ELR (cell line): ENCODE measurements at regions not wholly inside any gene's neighbourhood (a gene's known extent, or its start where the extent isn't known, plus 50 kb on each side); places are given as distances from the start of the nearest gene placed in this dataset.

Experiments used
- DNase-seq: peaks from one replicate; pipeline ENCODE4 v3.0.0-alpha.2; 2015; ENCODE audit warnings: low read depth

DNA sequence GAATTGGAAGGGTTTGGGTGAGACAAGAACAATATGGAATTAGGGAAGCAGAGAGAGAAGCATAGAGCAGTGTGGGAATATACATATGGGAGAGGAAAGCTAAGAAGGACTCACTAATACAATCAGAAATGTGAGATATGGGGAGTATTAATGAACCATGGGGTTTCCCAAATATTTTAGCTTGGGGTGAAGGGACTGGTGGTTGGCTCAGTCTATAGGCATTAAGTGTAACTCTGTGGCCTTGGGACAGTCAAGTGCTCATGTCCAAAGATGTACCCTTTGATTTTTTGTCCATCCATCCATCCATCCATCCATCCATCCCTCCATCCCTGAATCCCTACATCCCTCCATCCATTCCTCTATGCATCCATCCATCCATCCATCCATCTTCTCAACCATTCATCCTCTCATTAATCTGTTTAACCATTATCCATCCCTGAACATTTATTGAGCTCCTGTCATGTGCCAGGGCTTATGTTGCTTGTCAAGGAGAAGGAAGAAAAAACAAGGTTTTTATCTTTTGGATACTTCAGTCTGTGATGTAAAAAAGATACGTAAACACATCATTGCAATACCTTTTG is 263.4 kb upstream of the CHD6 start:
- DNase-seq: no peak

DNA sequence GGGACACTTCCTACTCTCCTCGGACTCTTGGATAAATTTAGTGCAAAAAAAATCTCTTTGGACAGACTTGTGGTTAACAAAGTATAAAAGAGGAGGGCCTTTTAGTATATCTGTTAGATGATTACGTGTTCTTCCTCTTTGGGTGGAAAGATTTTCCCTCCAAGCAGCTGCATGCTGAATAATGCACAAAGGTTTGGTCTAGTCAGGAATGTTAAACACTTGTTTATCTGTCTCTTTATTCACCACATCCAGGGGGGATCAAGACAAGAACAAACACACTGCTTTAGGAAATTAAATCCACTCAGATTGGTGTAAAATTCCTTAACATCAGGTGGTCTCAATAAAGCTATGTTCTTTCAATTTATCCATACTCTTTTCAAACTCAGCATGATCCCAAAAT is 260.9 kb upstream of the CHD6 start:
- no peak for DNase-seq

DNA sequence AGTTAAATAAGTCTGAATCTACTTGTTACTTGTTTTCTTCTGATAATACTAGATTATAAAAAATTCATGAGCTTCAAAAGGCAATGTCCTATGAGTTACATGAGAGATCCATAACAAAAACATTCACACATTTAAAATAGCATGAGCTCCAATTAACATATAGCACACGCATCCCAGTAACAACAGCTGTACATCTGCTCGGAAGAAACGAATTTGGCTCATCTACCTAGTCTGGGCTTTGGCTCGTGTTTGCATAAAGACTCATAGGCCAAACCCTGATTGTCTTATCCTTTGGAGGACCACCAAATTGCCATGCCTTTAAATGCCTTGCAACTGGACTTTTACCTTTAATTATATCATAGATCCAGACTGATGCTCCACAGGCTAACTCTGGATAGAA is 259.7 kb upstream of the CHD6 start:
- DNase-seq: no peak

DNA sequence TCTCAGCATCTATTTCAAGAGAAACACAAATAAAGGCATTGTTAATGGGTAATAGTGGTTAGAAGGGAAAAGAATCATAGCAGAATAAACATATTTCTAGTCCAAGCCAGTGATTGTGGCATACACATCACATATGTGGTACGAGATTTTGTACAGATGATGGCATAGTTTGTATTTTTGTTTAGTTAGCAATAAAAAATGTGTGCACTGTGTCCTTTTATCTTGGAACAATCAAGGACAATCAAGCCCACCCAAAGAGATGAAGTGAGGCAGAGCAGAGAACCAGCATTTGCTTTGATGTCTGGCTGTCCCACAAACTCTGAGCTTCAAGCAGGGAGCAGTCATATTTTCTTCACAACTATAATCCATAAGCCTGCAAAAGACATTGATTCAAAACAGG is 256.5 kb upstream of the CHD6 start:
- no peak for DNase-seq

DNA sequence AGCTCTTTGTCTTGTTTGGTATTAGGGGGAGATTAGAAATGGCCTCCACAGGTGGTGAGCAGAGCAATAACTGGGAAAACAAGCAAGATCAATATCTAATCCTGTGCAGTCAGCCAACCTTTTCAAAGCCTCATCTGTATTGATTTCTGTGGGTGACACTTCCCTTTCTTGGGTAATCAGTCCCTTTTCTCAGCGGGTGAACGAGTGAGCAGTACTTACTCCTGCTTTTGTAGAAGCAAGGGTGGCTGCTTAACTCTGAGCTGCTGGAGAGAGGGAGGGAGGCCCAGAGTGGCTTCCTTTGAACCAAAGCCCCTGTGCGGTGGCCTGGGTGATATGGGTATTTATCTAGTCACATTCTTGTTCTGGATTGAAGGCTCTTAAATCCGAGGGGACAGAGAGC is 254.8 kb upstream of the CHD6 start:
- DNase-seq: no peak

DNA sequence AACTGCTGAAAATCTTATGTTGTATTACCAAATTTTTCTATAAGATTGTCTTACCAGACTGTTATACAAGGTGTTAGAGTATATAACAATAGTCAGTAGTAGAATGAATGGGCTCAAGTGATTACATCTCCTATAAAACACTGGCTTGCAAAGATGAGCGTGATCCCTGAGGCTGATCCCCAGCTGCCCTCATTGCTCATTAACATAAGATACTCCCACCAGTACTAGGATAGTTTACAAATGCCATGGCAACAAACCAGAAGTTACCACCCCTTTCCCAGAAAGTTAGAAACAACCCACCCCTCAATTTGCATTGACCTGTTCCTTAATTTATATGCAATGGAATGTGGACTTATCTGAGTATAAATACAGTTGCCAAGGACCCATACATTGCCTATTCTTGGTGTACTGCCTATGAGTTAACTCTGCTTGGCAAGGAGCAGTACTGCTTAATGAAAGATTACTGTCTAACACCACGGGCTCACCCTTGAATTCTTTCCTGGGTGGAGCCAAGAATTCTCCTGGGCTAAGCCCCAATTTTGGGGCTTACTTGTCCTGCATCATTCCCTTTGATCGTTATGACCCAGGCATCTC is 252.8 kb upstream of the CHD6 start:
- no peak for DNase-seq

DNA sequence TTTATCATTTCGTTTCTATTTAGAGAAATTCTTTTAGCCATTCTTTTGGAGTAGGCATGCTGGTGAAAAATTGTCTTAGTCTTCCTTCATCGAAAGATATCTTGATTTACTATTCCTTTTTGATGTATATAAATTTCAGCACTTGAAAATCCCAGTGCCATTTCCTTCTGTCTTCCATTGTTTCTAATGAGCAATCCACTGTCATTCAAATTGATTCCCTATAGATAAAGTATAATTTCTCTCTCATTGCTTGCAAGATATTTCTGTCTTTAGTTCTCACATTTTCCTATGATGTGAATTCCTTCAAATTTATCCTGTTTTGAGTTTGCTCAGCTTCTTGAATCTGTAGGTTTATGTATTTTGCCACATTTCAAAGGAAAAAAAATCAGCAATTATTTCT is 251.1 kb upstream of the CHD6 start:
- DNase-seq: no peak

DNA sequence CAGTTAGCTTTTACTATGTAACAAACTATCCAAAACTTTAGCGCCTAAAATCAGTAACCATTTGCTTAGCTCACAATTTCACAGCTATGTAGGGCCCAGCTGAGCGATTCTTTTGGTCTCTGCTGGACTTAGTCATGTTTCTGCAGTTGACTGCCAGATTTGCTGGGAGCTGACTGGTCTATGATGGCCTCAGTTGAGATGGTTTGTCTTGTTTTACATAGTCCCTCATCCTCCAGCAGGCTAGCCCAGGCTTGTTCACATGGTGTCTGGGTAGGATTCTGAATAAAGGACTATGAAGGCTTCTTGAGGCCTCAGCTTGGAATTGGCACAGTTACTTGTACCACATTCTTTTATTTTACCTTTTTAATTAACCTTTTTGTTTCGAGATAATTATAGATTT is 247.8 kb upstream of the CHD6 start:
- DNase-seq: no peak

DNA sequence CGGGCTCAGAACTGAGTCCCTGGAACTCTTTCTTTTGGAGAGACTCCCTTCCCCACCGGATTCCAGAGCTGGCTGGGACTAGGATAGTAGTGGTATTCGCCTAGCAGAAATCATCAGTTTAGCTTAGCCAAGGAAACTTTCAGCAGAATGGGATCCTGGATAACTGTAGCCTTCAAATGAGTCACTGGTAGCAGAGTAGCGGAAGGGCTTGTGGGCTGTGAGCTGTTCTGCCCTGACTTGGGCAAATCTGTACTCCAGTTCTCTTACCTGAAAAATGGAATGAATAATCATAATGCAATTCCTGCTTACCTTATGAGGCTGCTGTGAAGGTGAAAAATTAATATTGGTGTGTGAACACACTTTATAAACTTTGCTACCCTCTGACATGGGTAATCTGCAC is 244.3 kb upstream of the CHD6 start:
- no peak for DNase-seq

DNA sequence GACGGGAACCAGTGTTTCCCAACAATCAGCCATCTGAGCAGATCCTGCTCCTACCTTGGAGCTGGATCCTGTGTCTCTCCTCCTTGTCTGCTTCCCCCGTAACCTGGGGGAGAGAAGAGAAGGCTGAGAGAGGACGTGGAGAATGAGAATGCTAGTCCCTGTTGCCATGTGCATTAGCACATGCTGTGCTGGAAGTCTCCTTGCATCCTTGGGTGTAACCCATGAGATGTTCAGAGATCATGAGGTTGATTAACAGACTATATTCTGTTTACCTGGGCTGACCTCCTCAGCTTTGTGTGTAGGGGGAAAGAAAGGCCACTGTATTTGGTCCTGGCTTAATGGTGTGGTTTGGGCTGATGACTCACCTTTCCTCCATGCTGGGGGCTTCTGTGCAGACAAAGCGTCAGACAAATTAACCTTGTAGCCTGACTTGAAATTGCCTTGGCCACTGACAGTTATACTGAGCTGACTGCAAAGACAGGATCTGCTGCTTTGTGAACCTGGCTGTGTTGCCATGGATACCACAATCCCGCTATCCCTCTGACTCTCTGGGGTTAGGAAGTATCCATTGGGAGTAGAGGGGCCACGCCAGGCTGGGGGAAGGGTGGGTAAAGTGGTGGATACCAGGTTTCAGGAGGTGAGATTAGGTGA is 243.7 kb upstream of the CHD6 start:
- no peak for DNase-seq

DNA sequence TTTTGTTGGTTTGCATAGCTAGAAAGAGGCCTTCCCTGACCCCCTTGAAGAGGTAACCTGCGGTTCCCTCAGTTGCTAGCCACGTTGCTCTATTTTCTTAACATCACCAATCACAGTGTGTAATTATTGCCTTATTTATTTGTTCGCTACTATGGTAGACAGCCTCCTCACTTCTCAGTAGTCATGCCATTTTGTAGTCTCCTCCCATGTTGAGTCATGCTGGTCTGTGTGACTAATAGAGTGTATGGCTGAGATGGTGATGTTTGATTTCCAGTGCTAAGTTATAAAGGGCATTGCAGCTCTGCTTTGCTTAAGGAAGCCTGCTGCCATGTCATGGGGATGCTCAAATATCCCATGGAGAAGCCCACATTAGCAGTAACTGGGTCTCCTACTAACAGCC is 236.6 kb upstream of the CHD6 start:
- DNase-seq: peak; percentile 23

DNA sequence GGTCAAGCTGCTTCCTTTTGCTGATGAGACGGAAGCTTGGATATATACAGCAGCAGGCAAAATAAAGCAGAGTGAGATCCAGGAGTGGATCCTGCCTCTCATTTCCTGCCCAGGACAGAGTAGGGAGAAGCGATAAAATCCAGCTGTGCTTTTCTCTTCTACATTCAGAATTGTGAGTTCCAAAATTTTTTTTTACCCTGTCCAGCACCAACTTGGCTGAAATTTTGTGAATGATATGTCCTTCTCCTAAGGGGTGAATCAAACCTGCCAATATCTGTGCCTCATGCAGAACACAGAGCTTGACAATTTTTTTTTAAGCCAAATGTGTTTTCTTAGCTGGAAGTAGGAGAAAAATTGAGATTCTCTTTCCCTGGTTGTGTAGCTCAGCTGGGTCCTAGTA is 235.6 kb upstream of the CHD6 start:
- no peak for DNase-seq

DNA sequence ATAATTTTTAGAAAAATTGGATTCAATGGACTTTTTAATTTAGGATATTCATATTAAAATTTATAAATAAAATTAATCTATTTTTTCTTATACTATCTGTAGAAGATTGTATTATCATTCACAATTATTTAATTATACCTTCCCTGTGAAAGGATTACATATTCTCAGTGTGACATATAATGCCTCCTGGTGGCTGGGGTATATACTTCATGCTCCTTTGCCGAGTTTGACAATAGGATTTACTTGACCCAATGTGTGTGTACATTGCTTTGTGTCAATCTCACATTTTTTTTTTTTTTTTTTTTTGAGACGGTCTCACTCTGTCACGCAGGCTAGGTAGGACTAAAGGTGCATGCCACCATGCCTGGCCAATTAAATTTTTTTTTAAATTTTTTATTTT is 230.0 kb upstream of the CHD6 start:
- DNase-seq: peak; percentile 2

DNA sequence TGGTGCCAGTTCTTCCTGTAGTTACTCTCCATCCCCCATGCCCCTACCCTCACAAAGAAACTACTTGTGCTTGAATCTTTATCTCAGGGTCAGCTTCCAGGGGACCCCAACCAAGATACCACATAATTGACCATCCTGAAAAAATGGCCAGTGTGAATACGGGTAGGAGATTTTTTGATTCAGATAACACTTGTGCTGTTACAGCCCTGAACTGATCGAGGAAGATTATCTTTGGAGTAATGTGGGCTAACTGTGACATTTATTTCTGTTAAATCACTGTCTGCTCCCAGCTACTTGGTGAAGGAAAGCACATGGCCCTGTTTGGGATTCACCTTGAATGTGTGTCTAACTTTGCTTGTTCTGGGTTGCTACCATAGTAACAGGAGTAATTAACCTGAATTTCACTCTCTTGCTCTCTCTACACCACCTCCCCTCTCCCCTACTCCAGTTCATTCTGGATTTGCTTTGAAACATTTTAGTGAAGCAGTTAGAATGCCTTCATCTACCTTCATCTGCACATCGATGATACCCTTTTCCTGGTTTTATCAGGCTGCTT is 219.6 kb upstream of the CHD6 start:
- DNase-seq: no peak

DNA sequence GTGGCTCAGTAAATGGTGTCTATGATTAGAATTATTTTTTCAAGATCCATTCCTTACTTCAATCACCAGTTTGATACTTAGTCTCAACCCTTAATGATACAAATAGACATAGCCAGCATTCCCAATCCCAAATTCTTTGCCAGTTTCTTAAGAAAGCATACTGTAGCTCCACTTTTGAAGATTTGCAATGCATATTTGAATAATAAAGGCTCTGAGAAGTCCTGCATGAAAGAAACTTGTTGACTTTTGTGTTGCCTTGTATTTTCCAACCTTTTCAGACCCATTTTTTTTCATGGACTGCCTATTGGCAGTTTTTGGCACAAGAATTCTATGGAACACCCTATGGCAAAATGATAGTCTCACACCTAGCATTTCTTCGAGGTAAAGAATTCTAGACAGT is 215.6 kb upstream of the CHD6 start:
- DNase-seq: no peak

DNA sequence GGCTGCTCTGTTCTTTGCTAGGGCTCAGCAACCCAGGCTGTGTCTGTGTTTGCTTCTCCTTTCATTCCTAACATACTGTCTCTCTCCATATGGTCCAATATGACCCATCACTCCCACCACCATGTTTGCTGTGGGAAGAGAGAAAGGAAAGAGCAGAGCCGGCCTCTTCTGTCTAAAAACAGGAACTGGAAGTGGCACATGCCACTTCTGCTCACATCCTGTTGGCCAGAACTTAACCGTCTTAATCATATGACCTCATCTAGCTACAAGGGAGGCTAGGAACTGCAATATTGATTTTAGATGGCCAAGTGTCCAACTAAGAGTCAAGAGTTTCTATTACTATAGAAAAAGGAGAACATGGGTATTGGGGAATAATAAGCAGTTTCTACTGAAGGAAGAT is 212.5 kb upstream of the CHD6 start:
- no peak for DNase-seq

DNA sequence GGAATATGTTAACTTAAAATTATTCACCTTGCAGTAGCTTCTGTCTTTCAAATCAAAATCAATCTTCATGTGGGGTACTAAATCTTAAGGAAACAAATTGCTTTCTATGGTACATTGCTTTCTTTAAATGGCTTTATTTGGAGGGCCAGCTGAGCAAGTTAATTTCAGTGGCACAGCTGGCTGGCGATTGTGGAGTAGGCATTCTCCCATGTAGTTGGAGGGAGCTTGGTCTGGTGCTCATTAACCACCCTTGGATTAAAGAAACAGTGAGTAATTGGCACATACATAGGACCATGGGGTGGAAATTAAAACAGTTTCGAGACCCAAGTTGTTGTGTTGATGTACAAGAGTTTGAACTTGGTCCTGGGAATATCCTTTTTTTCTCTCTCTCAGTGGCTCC is 201.3 kb upstream of the CHD6 start:
- no peak for DNase-seq

DNA sequence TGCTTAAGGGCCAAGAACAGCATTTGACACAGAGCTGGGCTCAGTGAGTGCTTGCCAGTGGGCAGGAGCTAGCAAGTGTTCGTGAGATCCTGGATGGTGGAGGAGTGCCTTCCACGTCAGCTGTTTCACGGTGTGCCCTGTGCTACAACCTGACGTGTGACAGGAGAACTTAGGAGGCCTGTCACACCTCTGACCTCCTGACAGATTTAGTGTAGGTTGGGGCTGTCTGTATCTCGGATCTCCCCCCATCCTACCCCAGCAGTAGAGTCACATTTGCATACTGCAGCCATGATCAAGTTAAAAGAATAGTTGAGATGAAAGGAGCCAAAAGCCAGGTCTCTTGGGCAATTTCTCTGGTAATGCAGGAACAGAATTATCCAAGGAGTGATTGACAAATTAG is 200.8 kb upstream of the CHD6 start:
- DNase-seq: no peak

DNA sequence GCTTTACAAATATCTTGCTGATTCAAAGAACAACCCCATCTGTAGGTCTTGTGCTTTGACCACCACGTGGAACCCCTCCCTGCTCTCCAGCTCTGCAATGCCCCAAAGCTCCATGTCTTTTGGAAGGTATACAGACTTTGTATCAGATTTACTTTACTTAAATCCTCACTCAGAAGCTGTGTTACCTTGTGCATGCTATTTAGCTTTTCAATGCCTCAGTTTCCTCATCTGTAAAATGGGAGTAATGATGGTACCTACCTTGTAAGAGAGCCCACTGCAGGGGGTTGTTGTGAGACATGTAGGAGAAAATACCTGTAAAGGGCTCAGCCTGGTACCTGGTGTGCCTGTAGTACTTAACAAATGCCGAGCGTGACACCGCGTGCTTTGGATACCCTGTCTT is 200.2 kb upstream of the CHD6 start:
- DNase-seq: no peak

DNA sequence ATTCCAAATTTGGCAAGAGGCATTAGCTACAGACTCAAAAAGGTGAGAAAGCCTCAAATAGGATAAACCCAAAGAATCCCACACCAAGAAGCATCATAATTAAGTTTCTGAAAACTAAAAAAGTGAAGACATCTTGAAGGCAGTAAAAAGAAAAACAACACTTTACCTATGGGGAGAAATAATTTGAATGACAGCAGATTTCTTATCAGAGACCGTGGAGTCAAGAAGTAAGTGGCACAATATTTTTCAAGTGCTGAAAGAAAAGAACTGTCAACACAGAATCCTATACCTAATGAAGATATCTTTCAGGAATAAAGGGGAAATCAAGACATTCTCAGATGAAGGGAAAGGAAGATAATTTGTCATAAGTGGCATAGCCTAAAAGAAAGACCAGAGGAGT is 193.3 kb upstream of the CHD6 start:
- no peak for DNase-seq

DNA sequence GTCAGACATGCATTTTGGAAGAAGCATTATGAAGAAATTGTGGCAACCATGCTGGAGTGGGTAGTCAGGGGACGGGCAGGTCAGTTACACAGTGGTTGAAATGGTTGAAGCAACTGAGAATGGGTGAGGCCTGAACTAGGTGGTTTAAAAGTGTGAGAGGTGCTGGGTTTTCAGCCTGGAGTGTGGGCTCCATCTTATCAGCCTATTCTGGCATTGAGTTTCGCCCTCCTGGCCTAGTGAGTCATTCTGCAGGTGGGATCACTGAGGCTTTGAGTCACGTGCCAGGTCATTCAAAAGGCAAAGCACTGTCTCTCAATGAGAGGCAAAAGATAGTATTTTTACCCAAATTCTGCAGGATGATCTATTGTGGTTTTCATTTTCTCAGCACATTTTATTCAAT is 181.9 kb upstream of the CHD6 start:
- no peak for DNase-seq

DNA sequence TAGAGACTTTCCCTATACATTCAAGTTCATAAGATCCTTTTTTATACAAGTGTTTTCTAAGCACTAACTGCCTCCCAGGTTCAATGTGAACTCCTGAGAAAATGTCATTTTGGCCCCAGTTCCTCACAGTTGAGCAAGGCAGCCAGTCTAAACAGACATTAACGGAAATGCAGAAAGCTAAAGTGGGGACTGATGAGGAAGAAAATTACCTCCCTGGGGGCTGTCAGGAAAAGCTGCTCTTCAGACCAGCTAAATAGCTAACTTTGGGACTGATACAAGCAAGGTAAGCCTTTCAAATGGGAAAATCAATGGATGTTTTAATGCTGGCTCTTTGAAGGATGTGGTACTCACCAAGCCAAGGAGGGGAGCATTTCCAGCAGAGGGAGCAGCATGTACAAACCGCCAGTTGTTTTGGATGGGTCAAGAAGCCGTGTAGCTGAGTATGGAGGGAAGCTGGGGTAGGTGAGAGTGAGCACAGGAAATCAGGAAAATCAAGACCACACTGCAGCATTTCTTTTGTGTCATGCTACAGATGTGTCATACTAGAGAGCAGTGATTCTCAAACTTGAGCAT is 180.8 kb upstream of the CHD6 start:
- DNase-seq: no peak

DNA sequence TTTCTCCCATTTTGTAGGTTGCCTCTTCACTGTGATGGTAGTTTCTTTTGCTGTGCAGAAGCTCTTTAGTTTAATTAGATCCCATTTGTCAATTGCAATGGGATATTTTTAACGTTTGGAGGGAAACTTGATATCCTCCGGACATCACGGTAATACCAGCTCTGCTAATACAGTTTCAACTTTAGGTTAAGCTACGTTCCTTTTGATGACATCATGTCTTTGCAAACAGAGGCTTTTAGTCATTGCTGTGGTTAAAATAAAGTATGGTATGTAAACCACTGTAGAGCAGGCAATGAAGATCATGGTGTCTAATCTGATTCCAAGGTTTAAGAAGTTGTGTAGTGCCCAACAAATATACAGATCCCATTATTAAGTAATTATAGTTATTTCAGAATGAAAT is 168.0 kb upstream of the CHD6 start:
- DNase-seq: peak; percentile 30
